ENCODE measurements at regions not wholly inside any gene's neighbourhood (a gene's known extent, or its start where the extent isn't known, plus 50 kb on each side); places are given as distances from the start of the nearest gene placed in this dataset.

- intact Hi-C loops (cut with micrococcal nuclease; ENCODE audit: unreplicated experiment), result no loop called here
- ChIA-PET SMC1A (ENCODE audit: uncharacterized antibody, unreplicated experiment) (no interaction called here), RAD21 (ENCODE audit: unreplicated experiment) (no interaction called here), POLR2A (no interaction called here), CTCF (no interaction called here)
- Histone ChIP-seq H3K9me3 (replicated peaks; ENCODE audit: control insufficient read depth, insufficient read depth, low read length) (no peaks in the 10 kb centered on the region), H3K4me1 (ENCODE audit: control insufficient read depth, insufficient read depth, low read length) (no peaks in the 10 kb centered on the region), H3K4me2 (ENCODE audit: control insufficient read depth, insufficient read depth) (no peak overlapping the region), H3K27me3 (replicated peaks in 1 of 2; ENCODE audit: control insufficient read depth in 2 of 2, insufficient read depth in 2 of 2, low read length in 1 of 2) (no peaks in the 10 kb centered on the region), H3K9ac (ENCODE audit: control insufficient read depth, insufficient read depth, low read length) (no peak overlapping the region), H3K79me2 (ENCODE audit: control insufficient read depth, insufficient read depth, low read length) (no peaks in the 10 kb centered on the region), H2AFZ (ENCODE audit: control insufficient read depth, low read depth, low read length) (no peak overlapping the region), H3K36me3 (ENCODE audit: control insufficient read depth in 2 of 2, insufficient read depth in 2 of 2, low read length in 1 of 2) (no peaks in the 10 kb centered on the region), H3K4me3 (no peak overlapping the region), H3K27ac (ENCODE audit: control insufficient read depth, insufficient read depth) (no peak overlapping the region), H4K20me1 (ENCODE audit: control insufficient read depth, insufficient read depth) (no peaks in the 10 kb centered on the region)
- WGBS (ENCODE audit: insufficient coverage, insufficient replicate concordance, low lambda C conversion rate, missing lambda C conversion rate), result 44% methylated on average over 6 of the region's 6 CpGs
- DNase-seq (ENCODE audit: low read depth, low spot score) (no peak), FAIRE-seq (no peak), ATAC-seq (no peak)
- no TSS peak for BruUV-seq (replicated peaks)
- no peak for TF ChIP-seq PAX8 (IDR thresholded peaks at IDR 0.05)
- no peak for TF ChIP-seq NFXL1 (IDR thresholded peaks at IDR 0.05; ENCODE audit: borderline replicate concordance)
- TF ChIP-seq SMAD5 (IDR thresholded peaks at IDR 0.05; ENCODE audit: low read depth), result no peak
- in situ Hi-C loops (cut with MboI), result no loop called here
These were observed 406.2 kb downstream of the PTPRU start for GRCh38 chr1:29642519-29642918.

DNA sequence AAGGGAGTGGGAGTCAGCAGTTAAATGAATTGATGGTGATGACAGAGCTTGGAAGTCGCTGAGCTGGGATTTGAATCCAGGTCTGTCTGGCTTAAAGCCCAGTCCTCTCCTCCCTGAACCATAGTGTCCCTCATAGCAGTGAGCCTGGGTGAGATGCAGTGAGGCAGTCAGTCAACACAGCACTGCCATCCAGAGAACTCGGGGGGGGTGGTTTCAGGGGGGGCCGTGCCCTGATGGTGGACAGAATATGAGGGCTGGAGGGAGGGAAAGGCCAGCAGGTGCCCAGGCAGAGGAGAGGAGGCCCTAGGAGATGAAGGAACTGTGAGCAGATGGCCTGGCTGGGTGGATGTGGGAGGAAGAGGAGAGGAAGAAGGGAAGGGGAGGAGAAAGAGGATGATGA lies 405.6 kb downstream of the PTPRU start:
- Histone ChIP-seq H3K27ac (ENCODE audit: control insufficient read depth, insufficient read depth) (no peak overlapping the region), H2AFZ (ENCODE audit: control insufficient read depth, low read depth, low read length) (no peak overlapping the region), H3K9me3 (replicated peaks; ENCODE audit: control insufficient read depth, insufficient read depth, low read length) (no peaks in the 10 kb centered on the region), H3K4me1 (ENCODE audit: control insufficient read depth, insufficient read depth, low read length) (no peaks in the 10 kb centered on the region), H3K9ac (ENCODE audit: control insufficient read depth, insufficient read depth, low read length) (no peak overlapping the region), H3K4me3 (no peak overlapping the region), H3K27me3 (replicated peaks in 1 of 2; ENCODE audit: control insufficient read depth in 2 of 2, insufficient read depth in 2 of 2, low read length in 1 of 2) (no peaks in the 10 kb centered on the region), H4K20me1 (ENCODE audit: control insufficient read depth, insufficient read depth) (no peaks in the 10 kb centered on the region), H3K4me2 (ENCODE audit: control insufficient read depth, insufficient read depth) (no peak overlapping the region), H3K36me3 (ENCODE audit: control insufficient read depth in 2 of 2, insufficient read depth in 2 of 2, low read length in 1 of 2) (no peaks in the 10 kb centered on the region), H3K79me2 (ENCODE audit: control insufficient read depth, insufficient read depth, low read length) (no peaks in the 10 kb centered on the region)
- WGBS (ENCODE audit: insufficient coverage, insufficient replicate concordance, low lambda C conversion rate, missing lambda C conversion rate), result 0% methylated on average over 3 of the region's 3 CpGs
- in situ Hi-C loops (cut with MboI), result no loop called here
- ChIA-PET CTCF (no interaction called here), SMC1A (ENCODE audit: uncharacterized antibody, unreplicated experiment) (no interaction called here), POLR2A (no interaction called here), RAD21 (ENCODE audit: unreplicated experiment) (no interaction called here)
- no TSS peak for BruUV-seq (replicated peaks)
- DNase-seq (ENCODE audit: low read depth, low spot score) (no peak), ATAC-seq (no peak), FAIRE-seq (no peak)
- intact Hi-C loops (cut with micrococcal nuclease; ENCODE audit: unreplicated experiment), result no loop called here
- TF ChIP-seq KDM1A (IDR thresholded peaks at IDR 0.05; ENCODE audit: borderline replicate concordance), result no peak
- TF ChIP-seq EP300 (IDR thresholded peaks at IDR 0.05; ENCODE audit: borderline replicate concordance in 1 of 2, control insufficient read depth in 1 of 2, low read depth in 2 of 2, low read length in 2 of 2), result no peak
- no peak for TF ChIP-seq ZNF207 (IDR thresholded peaks at IDR 0.05; ENCODE audit: borderline replicate concordance)
- TF ChIP-seq POLR2AphosphoS5 (IDR thresholded peaks at IDR 0.05; ENCODE audit: low read length), result no peak
- TF ChIP-seq HDAC6 (IDR thresholded peaks at IDR 0.05; ENCODE audit: unreplicated experiment), result no peak
- TF ChIP-seq IRF4 (IDR thresholded peaks at IDR 0.05; ENCODE audit: low read depth, low read length), result no peak
- TF ChIP-seq ZNF24 (IDR thresholded peaks at IDR 0.05), result no peak
